Mesothelial cell of epicardium (in vitro differentiated cells): ENCODE measurements at regions not wholly inside any gene's neighbourhood (a gene's known extent, or its start where the extent isn't known, plus 50 kb on each side); places are given as distances from the start of the nearest gene placed in this dataset.

Experiments used
- DNase-seq, 2 experiments: peaks; one replicate each; pipeline ENCODE4 v3.0.0; 2021; ENCODE audit warnings: low spot score in 2 of 2; ENCODE audit not compliant: unreplicated experiment in 2 of 2
- H3K27ac Mint-ChIP-seq: 2 replicates; pipeline ENCODE4 v1.8.0; 2021; ENCODE audit warnings: mixed read lengths
- H3K27me3 Mint-ChIP-seq: 2 replicates; pipeline ENCODE4 v1.8.0; 2021; ENCODE audit warnings: low read depth, mixed read lengths
- H3K36me3 Mint-ChIP-seq: 2 replicates; pipeline ENCODE4 v1.8.0; 2021; ENCODE audit warnings: mixed read lengths
- H3K4me1 Mint-ChIP-seq: 2 replicates; pipeline ENCODE4 v1.8.0; 2021; ENCODE audit warnings: mixed read lengths
- H3K4me3 Mint-ChIP-seq: 2 replicates; pipeline ENCODE4 v1.8.0; 2021; ENCODE audit warnings: mild to moderate bottlenecking, moderate library complexity, mixed read lengths
- H3K9me3 Mint-ChIP-seq: 2 replicates; pipeline ENCODE4 v1.8.0; 2021; ENCODE audit warnings: mixed read lengths
- TF ChIP-seq, protein P1 (sequence below): fragments of 200-600 bp; sonication (generic); IDR thresholded peaks from one replicate; pipeline ENCODE4 v1.5.0; 2021; ENCODE audit warnings: antibody characterized with exemption; ENCODE audit not compliant: unreplicated experiment

DNA sequence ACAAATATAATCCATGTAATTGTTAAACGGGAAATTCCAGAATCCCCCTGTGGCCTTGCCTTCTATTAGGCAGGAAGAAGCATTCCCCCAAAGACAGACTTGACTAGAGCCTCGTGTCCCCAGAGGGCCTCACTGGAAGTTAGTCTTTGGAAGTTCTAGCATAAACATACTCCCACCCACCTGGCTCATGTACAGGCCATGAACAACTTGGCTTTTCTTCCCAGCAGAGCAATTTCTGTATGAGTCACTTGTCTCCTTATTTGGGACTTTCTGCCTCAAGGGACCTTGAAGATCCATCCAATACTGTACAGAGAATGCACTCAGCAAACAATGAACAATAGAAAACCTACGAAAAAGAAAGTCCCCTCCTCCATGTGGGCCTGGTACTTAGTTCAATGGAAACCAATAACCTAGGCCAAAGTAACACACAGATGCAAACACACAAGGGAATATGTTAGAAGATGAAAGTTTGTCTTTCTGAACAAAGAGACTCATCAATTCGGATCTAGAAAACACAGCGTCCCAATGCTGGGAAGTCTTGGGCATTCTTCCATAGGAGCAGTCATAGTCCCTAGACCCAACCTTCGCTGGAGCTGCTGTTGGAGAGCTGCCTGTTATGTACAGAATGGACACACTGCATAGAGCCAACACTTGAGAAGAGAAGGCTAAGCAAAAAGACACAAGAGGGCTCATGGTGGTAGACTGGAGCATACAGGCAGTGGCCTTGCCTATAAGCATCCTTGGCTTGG, 303.5 kb downstream of the HRH4 start:
- TF ChIP-seq, protein P1, sequence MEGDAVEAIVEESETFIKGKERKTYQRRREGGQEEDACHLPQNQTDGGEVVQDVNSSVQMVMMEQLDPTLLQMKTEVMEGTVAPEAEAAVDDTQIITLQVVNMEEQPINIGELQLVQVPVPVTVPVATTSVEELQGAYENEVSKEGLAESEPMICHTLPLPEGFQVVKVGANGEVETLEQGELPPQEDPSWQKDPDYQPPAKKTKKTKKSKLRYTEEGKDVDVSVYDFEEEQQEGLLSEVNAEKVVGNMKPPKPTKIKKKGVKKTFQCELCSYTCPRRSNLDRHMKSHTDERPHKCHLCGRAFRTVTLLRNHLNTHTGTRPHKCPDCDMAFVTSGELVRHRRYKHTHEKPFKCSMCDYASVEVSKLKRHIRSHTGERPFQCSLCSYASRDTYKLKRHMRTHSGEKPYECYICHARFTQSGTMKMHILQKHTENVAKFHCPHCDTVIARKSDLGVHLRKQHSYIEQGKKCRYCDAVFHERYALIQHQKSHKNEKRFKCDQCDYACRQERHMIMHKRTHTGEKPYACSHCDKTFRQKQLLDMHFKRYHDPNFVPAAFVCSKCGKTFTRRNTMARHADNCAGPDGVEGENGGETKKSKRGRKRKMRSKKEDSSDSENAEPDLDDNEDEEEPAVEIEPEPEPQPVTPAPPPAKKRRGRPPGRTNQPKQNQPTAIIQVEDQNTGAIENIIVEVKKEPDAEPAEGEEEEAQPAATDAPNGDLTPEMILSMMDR: no peak
- DNase-seq: no peak
- no peak overlapping the region for H3K4me3 Mint-ChIP-seq

DNA sequence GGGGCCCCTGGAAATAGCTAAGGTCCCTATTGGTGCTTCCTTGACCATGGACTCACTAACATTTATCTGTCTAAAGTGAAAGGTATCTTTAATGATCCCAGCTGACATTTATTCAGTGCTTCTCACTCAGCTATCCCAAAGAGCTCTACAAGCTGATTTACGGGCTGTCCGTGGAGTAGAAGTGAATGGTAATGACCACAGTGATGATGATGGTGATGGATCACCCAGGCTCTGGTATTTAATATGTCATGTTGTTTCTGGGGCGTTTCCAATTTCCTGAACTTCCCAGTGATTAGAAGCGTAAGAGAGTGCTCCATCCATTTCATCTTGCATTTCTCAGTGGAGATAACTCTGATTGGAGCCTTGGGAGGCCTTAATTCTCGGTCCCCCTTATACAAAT, 304.3 kb downstream of the HRH4 start:
- TF ChIP-seq, protein P1: no peak
- no peak for DNase-seq
- Mint-ChIP-seq H3K27ac (no peak overlapping the region), H3K4me1 (peaks cover 14% of the 10 kb centered on the region), H3K27me3 (peaks cover 1% of the 10 kb centered on the region), H3K36me3 (peaks cover 8% of the 10 kb centered on the region), H3K4me3 (no peak overlapping the region), H3K9me3 (peaks cover 36% of the 10 kb centered on the region)

More for the DNA sequence above, 303.5 kb downstream of the HRH4 start:
- H3K4me1 Mint-ChIP-seq: peaks cover 14% of the 10 kb centered on the region
- H3K27ac Mint-ChIP-seq: no peak overlapping the region
- H3K9me3 Mint-ChIP-seq: peaks cover 31% of the 10 kb centered on the region
- peaks cover 8% of the 10 kb centered on the region for H3K36me3 Mint-ChIP-seq
- no peaks in the 10 kb centered on the region for H3K27me3 Mint-ChIP-seq

DNA sequence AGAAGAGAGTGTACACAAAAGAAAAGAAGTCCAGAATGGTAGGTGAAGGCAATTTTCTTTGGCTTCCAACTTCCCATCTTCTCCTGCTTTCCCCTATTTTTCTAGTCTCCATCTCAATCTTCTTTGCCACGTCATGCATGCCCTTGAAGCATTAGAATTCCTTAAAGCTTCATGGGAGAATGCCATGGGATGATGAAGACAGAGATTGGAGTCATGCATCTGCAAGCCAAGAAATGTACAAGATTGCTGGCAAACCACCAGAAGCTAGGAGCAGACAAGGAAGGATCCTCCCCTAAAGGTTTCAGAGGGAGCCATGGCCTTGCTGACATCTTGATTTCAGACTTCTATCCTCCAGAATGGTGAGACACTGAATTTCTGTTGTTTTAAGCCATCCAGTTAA, 305.9 kb downstream of the HRH4 start:
- H3K36me3 Mint-ChIP-seq: peaks cover 6% of the 10 kb centered on the region
- H3K4me1 Mint-ChIP-seq: peaks cover 14% of the 10 kb centered on the region
- DNase-seq: no peak
- TF ChIP-seq, protein P1: no peak
- H3K4me3 Mint-ChIP-seq: no peak overlapping the region
- peaks cover 3% of the 10 kb centered on the region for H3K27me3 Mint-ChIP-seq
- peaks cover 29% of the 10 kb centered on the region for H3K9me3 Mint-ChIP-seq
- no peak overlapping the region for H3K27ac Mint-ChIP-seq

DNA sequence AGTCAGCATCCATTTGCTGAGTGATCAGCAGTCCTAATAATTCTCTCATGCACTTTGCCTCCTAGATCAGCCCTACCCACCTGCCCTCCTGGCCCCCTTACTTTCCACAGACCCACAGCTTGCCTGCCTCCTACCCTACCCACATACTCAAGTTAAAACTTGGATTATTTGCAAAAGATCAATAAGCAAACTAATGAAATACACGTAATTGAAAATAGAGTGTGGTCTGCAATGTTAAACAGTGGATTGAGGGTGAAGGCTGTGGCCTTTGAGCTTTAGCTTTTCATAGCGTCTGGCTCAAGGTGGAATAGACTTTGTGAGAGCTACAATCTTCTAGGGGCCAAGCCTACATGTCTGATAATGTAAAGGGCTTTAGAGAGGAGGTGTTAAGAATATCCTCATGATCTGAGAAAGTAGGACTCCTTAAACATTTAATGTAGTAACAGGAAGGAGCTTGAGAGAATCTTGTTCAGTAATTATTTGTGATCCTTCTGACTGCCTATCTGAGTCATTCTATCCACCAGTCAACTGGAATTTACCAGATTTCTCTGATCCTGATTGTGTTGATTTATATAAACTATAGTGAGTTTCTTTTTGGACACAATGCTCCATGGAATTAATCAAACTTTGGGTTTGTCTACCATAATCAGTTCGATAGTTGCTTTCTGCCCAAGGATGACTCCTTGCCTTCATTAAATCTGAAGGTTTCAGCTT, 310.0 kb downstream of the HRH4 start:
- H3K4me3 Mint-ChIP-seq: no peak overlapping the region
- no peak overlapping the region for H3K27ac Mint-ChIP-seq
- TF ChIP-seq, protein P1: no peak
- DNase-seq: no peak
- H3K4me1 Mint-ChIP-seq: no peaks in the 10 kb centered on the region
- H3K27me3 Mint-ChIP-seq: peaks cover 3% of the 10 kb centered on the region
- no peaks in the 10 kb centered on the region for H3K36me3 Mint-ChIP-seq
- peaks cover 19% of the 10 kb centered on the region for H3K9me3 Mint-ChIP-seq

DNA sequence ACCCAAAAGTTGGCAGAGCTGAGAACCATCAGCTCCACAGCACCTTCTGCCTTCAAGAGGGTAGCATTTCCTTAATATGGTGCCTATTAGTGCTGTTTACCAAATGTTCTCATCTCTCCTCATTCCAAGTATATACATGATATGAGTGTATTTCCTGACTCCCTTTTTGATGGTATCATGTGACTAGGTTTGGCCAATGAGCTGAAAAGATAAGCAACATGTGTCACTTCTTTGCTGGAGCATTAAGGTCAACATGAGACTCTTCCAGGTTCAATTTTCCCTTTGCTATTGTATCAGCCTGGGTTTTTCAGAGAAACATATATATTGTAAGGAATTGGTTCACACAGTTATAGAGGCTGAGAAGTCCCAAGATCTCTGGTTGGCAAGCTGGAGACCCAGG, 310.9 kb downstream of the HRH4 start:
- Mint-ChIP-seq H3K4me1 (no peaks in the 10 kb centered on the region), H3K27me3 (peaks cover 3% of the 10 kb centered on the region)

More for the DNA sequence above, 310.9 kb downstream of the HRH4 start:
- Mint-ChIP-seq H3K9me3 (peaks cover 17% of the 10 kb centered on the region), H3K27ac (no peak overlapping the region), H3K36me3 (no peaks in the 10 kb centered on the region), H3K4me3 (no peak overlapping the region)
- TF ChIP-seq, protein P1: no peak
- no peak for DNase-seq
